ENCODE measurements at regions not wholly inside any gene's neighbourhood (a gene's known extent, or its start where the extent isn't known, plus 50 kb on each side); places are given as distances from the start of the nearest gene placed in this dataset.

DNA sequence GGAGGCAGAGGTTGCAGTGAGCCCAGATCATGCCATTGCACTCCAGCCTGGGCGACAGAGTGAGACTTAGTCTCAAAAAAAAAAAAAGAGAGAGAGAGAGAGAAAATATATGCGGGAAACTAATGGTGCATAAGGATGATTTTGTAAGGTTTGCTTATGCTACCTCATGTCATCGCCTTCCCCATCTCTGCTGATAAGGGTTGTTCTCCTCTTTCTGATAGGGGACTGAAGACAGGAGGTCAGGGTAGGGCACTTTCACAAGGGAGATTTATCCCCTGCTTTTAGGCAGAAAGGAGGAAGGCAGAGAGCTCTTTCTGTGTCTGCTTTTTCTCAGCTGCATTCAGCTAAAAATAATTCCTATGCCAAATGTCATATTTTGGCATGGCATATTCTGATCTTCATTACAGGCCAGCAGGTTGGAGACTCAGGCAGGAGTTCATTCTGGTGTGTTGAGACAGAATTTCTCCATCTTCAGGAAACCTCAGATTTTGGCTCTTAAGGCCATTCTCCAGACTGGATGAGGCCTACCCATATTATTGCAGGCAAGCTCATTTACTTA lies 220.2 kb downstream of the AUH start:
- no peak for DNase-seq

DNA sequence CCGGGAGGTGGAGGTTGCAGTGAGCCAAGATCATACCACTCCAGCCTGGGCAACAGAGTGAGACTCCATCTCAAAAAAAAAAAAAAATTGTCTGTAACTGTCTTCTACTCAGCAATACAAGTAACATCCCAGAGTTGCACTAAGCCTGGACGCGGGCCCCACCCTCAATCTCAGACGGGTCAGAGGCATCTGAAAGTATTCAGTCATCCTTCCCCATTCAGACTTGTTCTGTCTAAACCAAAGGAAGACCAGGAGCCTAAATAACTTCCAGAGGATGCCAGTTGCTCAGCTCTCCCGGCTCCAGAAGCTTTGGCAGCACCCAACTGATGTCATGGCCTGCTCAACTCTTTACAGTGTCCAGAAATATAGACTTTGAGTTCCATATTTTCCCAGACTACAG lies 218.6 kb downstream of the AUH start:
- no peak for DNase-seq

DNA sequence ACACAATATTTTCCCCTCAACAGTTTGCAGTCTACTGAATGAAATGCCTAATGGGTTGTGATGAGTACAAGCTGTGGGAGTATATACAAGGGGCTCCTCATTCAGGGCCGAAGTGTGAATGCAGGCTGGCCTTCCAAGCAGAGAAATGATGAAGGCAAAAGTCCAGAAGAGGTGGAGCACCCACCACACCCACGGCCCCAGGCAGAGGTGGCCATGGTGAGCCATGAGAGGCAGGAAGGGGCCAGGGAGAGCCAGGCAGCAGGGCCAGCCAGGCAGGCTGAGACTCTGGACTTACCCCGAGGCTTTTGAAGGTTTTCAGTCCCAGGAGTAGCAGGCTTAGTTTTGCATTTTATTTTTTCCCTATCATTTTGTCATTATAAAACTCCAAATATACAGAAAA lies 218.1 kb downstream of the AUH start:
- no peak for DNase-seq

DNA sequence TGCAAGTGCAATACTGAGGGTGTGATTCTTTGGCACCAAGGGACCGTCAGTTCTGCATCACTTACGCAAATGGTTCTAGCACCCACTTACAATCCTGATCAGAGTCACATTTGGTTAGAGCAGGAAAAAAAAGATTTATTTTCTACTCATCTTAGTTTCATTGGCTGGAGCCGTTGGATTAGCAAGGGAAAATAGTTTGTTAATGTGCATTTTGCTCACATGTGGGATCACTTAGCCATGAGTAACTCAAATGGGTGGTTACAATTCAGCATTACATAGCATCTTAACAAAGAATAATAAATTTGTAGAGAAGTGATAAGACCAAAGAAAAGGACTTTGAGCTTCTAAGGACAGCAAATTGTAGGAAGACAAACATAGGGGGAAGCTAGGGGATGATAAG lies 216.9 kb downstream of the AUH start:
- DNase-seq = no peak

DNA sequence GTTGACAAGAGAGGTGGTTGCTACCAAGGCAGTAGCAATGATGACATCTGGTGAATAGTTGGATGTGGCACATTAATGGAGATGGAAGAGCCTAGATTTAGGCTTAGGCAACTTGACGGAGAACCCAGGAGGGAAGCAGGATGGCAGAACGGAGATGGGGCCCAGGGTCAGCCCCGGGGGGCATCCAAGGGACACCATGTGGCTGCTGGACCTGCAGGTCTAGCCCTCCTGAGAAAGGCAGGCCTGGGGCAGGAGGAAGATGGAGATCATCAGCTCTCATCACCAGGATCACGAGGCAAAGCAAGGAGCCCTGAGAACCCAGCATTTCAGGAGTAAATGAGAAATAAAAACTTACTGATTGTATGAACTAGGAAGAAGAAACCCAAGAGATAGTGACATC lies 216.2 kb downstream of the AUH start:
- no peak for DNase-seq

DNA sequence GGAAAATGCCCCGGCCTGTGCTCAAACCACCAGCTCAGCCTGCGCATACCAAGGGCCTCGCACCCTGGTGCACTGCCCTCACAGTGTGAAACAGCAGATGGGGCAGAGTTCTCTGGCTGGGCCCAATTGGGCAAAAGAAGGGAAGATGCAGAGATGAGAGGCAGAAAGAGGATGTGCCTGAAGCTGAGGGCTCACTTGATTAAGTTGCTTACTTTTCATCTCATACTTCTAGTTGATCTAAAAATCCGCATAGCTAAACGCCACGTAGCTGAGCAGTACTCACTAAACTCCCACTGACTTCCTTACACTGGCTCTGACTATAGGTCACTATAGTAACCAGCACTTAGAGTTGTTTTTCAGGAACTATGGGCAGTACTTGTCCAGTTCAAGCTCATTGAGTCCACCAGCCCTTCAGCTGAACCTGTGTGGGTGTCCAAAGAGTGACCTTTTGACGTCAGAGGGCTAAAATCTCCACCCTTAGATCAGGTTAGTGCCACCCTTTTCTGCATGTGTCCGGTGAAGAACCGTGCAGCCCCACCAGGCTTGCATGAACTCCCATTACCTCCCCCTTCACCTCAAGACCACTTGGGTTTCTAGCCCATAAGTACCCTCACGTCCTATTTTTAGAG lies 215.2 kb downstream of the AUH start:
- DNase-seq = no peak

DNA sequence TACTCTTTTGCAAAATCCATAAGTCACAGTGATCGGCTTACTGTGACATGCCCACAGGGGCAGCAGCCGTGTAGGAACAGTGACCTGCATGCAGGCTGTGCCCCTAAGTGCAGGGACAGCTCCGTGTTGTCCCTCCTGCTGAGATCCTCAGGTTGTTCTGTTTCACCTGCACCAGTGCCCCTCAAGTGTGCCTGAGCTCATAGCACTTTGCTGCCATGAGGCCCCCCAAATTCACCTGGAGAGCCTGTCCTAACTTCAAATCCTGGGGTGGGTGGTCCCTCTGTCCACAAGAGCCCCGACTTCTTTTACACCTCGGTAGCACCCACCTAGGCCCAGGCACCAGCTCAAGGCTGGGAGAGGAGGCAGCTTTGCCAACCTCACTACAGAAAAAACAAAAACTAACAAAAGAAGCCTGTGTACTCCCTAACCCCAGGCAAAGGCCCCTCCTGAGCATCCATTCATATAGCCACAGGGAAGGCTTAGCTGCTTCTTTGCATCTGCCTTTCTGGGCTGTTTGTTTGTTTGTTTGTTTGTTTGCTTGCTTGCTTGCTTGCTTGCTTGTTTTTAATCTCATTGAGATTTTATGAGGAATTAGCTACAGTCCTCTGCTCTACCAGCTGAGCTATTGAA lies 214.5 kb downstream of the AUH start:
- no peak for DNase-seq

DNA sequence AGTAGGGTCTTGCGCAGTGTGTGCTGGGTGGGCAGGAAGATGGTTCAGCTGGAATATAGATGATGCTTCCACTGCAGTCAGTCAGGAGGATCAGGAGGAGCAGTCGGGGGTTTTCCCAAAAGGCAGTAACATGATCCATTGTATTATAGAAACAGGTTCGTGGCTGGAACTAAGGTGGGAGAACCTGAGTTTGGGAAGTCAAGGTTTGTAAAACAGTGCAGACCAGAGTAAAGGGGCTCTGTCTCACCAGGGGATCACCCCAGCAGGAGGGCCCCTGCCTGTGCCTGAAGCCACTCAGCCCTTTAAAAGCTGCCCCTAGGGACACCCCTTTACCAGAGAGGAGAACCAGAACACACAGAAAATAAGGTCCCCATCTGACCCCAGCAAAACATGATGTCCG lies 213.4 kb downstream of the AUH start:
- no peak for DNase-seq

DNA sequence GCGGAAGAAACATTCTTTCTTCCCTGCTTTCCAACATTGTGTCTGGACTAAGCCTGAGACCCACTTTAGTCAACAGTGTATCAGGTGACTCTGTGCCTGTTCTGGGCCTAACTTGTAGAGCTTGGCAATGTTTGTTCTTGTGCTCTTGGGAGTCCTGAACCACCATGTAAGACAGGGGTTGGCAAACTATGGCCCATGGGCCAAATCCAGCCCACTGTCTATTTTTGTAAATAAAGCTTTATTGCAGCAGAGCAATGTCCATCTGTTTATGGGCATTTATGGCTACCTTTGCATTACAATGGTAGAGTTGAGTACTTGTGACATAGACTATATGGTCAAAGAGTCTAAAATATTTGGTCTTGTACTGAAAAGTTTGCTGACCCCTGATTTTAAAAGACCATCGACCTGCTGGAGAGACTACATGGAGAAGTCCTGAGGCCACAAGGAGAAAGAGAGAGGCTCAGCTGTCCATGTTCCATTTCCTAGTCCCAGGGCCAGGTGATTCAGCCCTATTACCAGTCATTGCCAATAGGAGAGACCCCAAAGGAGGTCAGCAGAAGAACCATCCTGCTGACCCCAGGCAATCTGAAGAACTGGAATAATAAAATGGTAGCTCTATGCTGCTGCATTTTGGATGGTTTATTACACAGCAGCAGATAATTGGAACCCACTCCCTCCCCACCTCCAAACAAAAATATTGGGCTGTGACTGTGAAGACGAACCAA lies 211.3 kb downstream of the AUH start:
- no peak for DNase-seq

DNA sequence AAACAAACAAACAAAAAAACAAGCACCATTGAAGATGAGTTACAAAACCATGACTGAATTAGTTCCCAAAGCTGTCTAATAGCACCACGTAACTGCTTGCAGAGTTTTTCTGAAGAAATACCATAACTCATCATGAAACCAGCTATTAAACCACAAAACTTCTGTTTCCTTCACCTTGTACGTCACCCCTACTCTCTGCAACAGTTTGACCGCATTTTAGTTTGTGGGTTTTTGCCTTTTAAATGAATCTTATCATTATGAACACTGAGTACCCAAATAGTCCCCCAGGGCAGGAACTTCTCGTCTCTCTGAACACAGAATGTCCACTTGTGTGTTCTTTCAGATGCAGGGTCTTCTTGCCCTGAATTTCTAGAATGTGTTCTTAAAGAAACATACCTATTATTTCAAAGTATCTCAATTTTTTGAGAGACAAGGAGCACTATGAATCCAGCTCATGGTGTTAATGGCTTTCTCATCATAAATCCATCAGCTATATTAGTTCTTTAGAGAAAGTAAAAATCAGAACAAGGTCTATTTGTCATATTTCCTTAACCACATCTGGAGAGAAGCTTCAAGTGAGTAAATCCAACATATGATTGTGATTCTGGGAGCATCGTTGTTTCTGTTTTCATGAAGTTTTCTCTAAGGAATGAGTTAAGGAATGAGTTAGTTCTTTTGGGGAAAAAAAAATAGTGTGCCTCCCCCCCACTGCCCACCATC lies 210.6 kb downstream of the AUH start:
- DNase-seq = no peak

DNA sequence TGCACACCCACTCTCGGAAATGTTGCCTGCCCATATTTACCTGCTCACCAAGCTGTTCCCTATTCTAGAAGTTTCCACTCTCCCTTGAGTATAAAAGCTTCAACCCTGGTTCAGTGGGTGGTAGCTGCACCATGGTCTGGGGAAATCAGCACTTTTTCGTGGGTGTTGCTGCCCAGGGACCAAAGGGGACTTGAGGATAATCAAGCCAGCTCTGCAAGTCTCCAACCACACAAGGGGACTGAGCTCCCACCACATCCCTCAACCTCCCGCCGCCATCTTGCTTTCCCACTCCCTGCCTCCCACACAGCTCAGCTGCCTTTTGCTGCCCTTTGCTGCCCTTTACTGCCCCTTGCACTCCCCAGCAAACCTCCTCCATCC lies 210.0 kb downstream of the AUH start:
- DNase-seq = no peak

DNA sequence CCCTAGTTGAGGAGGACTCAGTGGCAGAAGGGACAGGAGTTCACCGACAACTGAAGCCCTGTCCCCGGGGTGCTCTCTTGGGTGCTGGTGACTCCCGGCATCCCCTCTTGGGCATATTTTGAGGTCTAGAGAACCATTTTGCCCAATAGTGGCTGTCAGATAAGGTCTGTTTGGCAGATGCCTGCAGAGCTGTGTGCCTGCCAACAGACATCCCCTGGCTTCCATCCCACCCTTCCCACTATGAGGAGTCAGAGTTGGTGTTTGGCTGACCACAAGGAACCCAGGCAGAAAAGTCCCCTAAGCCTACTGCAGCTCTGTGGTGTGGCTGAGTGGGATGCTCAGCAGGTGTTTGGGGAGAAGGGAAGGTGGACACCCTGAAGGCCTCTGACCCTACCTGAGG lies 207.0 kb downstream of the AUH start:
- no peak for DNase-seq

DNA sequence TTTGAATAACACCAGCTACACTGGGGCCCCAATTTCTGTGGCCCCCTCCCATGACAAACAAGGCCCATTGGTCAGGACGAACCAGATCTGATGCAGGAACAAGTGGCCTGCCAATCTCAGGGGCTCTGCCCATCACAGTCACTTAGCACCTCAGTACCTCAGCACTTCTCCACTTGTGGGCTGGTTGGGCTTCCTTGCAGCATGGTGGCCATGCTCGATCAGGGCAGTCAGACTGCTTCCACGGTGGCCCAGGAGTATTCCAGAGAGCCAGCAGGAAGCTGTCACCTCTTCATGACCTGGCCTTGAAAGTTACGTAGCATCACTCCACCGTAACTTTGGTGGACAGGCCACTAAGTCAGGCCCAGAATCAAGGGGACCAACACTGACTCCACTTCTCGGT lies 206.5 kb downstream of the AUH start:
- DNase-seq = no peak

DNA sequence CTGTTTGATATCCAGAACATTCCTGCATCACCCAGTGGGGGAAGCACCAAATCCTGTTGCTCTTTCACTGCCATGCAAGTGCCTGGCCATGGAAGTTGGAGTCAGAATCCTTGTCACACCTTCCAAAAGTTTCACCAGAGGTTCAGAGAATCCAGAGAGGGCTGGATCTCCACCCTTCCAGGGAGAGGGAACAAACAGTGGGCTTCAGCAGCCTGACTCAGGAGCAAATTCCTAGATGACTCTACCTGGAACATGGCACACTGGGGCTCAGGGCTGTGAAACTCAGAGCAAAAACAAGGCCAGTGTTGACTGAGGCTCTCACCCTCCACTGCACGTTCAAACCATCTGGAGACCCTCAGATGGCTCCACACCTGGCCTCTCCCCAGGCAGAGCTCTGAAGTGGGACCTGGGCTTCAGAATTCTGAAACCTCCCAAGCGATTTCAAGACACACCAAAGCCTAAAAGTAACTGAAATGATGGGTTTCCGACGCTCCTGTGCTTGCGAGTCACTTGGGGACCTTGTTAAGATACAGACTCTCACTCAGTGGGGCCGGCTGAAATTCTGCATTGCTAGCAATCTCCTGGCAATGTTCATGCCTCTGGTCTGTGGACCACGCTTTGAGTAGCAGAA lies 205.9 kb downstream of the AUH start:
- no peak for DNase-seq

DNA sequence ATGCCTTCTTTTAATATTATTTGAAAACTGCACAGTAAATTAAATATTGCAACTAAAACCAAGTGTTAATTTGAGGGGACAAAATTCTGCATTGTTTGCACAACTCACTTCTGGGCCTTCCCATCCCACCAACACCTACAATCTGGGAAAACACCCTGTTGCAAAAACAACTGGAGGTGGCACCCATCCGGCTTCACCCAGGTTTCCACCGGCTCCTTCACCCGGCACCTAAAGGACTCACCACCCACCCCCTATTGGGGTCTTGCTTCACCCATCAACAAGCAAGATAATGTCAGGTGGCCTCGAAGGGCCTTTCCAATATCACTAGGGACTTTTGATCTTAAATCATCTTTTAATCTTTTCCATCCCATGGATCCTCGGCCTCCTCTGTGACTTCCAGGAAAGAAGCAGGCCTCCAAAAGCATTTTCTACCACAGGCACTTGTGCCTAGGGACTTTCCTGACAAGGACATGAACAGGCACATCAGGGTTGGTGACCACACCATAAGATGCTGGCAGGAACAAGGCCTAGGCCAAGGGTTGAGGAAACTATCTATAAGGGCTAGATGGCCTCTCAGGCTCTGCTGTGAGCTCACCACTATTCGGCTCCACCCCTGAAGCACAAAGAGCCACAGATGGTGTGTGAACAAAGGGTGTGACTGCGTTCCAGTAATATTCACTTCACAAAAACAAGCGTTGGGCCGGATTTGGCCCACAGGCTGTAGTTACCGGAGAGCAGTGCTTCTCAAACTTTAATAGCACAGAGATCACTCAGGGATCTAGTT lies 205.1 kb downstream of the AUH start:
- DNase-seq = no peak

DNA sequence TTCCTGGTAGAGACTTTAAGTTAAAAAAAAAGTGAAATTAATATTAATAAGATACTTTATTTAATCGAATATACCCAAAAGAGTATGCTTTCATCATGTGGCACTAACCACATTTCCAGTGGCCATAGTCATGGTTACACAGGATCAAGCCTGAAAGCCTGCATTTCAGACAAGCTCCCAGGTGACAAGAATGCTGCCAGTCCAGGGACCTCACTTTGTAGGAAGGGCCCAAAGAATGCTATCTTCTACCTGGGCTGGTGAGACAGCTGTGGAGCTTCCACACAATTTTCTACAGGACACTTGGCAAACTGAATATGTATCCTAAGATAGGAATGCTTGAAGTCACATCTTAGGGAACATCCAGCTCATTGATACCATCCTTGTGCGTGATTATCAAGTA lies 203.8 kb downstream of the AUH start:
- DNase-seq = no peak

DNA sequence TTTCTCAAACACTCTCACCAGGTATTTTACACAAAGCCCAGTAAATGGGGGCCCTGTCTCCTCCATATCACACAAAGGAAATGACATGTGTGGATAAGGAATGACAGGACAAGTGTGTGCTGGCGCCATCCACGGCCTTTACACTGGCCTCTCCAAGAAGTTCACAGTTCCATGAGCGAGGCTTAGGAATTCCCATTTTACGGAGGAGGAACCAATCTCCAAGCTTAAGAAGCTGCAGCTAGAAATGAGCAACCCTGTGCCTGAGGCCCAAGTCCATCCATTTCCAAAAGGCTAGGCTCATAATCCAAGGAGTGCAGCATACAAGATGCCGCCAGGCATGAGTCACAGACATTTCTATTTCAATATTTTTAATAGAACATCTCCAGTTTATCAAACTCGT lies 203.4 kb downstream of the AUH start:
- no peak for DNase-seq

DNA sequence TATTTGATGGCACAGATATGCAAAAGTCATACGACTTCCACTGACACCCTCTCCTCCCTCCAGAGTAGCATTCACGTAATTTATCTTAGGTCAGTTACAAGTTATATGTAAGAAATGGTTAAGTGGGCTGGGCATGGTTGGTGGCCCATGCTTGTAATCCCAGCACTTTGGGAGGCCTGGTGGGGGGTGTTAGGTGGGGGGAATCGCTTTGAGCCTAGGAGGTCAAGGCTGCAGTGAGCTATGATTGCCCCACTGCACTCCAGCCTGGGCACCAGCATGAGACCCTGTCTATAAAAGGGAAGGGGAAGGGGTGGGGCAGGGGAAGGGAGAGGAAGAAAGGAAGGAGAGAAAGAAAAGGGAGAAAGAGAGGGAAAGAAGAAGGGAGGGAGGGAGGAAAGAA lies 202.8 kb downstream of the AUH start:
- DNase-seq = no peak

DNA sequence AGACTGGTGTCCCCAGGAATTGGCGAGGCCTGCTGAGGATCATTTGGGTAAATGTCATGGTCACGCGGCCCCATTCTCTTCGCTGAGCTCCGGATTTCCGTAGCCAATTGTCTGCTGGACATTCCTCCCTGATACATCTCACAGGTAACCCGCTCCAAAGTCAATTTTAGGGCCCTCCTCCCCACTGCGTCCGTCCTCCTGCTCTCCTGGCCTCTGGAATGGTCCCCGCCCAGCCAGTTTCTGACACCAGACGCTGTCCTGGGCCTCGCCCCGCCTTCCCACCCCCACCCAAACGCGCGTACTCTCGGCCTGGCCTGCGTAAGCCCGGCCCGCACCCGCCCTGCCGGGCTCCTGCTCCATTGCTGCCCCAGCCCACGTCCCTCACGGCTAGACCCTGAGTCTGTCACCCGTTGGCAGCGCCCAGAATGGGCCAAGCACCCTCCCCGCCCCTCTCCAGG lies 202.0 kb downstream of the AUH start:
- no peak for DNase-seq

DNA sequence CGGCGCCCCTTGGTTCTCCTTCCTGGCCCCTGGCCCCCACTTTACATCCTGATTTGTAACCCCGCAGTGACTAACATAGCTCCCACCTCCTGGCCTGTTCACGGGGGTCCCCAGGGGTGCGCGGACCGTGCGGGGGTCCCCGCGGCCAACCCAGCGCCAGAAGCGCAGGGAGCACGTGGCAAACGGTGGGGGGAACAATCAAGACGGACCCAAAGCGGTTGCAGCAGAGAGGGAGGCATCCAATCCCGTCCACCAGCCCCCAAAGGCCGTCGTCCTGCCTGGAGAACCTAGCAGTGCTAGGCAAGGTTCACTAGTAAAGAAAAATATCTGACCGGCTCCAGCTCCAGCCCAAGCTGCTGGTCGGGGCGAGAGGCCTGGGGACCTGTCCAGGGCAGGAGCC lies 201.5 kb downstream of the AUH start:
- DNase-seq = no peak

DNA sequence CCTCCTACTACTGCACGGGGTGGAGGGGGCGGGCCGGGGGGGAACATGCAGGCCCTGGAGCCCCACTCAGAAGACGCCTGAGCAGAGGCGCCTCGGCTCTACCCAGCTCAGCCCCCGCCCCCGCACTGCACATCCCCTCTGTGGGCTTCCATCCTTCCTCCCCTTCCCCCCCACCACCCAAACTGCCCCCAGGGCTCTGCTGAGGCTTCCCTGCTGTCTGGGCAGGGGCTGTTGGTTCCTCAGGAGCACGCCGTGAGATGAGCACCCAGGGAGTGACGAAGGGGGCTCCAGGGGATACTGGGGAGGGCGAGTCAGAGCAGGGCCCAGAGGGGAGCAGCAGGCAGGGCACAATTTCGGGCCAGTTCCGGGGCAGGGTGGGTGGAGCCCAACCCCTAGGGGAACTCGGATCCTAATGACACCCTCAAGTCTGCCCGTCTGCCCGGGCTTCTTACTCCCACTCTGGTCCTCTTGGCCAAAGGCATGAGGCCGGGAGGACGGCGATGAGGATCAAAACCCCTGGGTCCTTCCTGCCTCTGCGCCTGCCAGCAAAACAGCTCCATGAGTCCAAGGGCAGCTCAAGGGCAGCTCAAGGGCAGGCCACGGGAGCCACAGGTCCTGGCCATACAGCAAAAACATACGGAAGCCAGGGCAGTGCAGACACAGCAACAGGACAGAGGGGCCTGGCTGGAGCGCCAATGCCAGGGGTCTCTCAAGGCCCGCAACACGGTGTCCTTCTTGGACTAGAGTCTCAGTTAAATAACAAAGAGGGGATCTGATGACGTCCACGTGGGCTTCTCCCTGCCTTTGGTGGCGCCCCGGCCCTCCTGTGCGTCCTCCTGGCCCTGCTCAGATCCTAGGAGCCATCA lies 200.9 kb downstream of the AUH start:
- DNase-seq = no peak

All from NCI-H345 (cell line).